ENCODE measurements at regions not wholly inside any gene's neighbourhood (a gene's known extent, or its start where the extent isn't known, plus 50 kb on each side); places are given as distances from the start of the nearest gene placed in this dataset.
A peak's percentile ranks its signal among the peaks of the same experiment; 100 is the strongest.

GRCh38 chr2:64196963-64197362, 52.7 kb upstream of the PELI1 start:
- Mint-ChIP-seq H3K36me3 (ENCODE audit: low read depth) (peaks cover 1% of the 10 kb centered on the region), H3K9me3 (no peaks in the 10 kb centered on the region), H3K27me3 (no peaks in the 10 kb centered on the region), H3K4me3 (no peak overlapping the region), H3K4me1 (ENCODE audit: low read depth) (peaks cover 35% of the 10 kb centered on the region), H3K27ac (no peak overlapping the region)

DNA sequence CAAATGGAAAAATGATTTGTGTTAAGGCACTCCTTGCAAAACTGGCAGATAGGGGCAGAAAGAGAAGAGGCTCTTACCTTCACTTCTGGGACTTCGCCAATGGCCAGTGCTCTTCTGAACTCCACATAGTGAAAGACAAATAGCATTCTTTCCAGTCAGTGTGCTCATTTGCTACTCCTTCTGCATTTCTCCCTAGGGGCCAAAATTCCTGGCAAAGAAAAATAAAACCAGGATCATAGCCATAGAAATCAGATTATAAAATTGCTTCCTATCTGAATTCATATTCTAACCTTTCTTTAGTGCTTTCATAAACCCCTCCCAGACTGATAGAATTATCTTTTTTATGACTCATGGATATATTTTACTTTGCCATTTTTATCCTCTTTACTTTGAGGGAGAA, 56.9 kb upstream of the PELI1 start:
- Mint-ChIP-seq H3K4me1 (ENCODE audit: low read depth) (peaks cover 64% of the 10 kb centered on the region), H3K4me3 (no peak overlapping the region), H3K27me3 (no peaks in the 10 kb centered on the region)

GRCh38 chr2:64202206-64202845, 58.1 kb upstream of the PELI1 start:
- Mint-ChIP-seq H3K9me3 (no peaks in the 10 kb centered on the region), H3K36me3 (ENCODE audit: low read depth) (peaks cover 4% of the 10 kb centered on the region), H3K4me3 (no peak overlapping the region), H3K4me1 (ENCODE audit: low read depth) (peaks cover 76% of the 10 kb centered on the region), H3K27ac (peak overlapping the region; percentile 76), H3K27me3 (no peaks in the 10 kb centered on the region)

More for the DNA sequence above, 56.9 kb upstream of the PELI1 start:
- no peak overlapping the region for H3K27ac Mint-ChIP-seq
- no peaks in the 10 kb centered on the region for H3K9me3 Mint-ChIP-seq
- H3K36me3 Mint-ChIP-seq (ENCODE audit: low read depth): peaks cover 4% of the 10 kb centered on the region

DNA sequence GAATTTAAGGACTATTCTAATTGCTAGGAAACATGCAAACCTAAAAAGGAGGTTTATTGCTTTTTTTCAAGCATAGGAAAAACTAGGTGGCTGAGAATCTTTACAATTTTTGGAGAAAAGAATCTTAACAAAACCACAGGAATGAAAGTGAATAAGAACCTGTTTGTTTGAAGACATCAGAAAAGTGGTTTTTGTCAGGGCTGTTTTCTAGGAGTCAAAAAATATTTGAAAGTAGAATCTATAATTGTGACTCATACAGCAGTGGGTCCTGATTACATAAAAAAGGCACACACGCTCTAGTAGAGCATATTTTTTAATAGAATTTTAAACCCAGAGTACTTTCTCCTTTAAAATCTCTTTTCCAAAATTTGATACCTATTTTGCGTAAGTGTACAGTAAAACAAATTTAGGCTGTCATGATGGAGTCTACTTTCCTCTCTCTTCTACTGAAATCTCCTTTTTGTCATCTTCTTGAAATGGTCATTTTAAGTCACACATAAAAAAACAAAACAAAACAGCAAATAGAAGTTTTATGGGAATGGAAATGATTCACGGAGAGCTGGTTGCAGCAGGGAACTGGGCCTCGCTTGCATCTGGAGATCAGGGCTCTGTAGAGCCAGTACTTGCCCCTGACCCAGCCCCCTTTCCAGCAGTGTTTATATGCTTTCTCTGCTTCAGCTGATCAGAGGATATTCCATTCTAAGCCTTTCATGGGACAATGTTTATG, 59.1 kb upstream of the PELI1 start:
- peaks cover 84% of the 10 kb centered on the region for H3K4me1 Mint-ChIP-seq (ENCODE audit: low read depth)

DNA sequence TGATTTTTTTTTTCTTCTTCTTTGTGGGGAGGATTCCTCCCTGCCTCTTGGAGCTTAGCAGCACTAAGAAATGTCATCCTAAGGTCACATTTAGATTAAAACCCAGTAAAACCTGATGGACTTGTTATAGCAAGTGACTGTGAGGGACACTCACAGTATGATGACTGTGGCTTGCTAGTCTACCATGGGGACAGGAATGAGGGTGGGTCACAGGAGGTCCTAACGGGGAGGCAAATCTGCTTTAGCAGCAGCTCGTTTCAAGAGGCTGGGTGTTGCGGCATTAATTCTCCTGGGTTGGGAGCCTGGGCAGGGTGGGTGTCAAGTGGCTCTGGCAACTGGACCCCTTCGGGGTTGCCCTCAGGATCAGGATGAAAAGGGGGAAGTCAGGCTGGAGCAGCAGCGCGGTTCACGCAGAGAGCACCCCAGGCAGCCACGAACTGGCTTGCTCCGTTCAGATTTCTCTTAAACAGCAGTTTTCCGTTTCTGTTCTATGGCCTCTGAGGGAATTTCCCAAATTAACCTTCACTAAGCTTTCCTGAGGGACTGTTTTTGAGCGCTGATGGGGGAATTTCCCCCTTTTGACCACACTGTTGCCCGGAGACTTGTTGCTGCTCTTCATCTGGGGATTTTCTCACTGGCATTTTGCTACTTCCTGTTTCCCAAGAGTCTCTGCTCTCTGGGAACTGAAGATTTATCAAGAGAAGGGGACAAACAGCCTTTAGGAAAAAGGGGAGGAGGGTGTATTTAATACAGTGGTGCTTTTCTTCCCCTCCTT, 59.8 kb upstream of the PELI1 start:
- Mint-ChIP-seq H3K36me3 (ENCODE audit: low read depth) (peaks cover 4% of the 10 kb centered on the region), H3K4me1 (ENCODE audit: low read depth) (peaks cover 92% of the 10 kb centered on the region), H3K9me3 (no peaks in the 10 kb centered on the region), H3K27ac (peak overlapping the region; percentile 81), H3K4me3 (peak overlapping the region; percentile 68), H3K27me3 (no peaks in the 10 kb centered on the region)

More for the DNA sequence above, 59.1 kb upstream of the PELI1 start:
- peak overlapping the region; percentile 68 for H3K4me3 Mint-ChIP-seq
- H3K36me3 Mint-ChIP-seq (ENCODE audit: low read depth): peaks cover 4% of the 10 kb centered on the region
- no peaks in the 10 kb centered on the region for H3K9me3 Mint-ChIP-seq
- no peaks in the 10 kb centered on the region for H3K27me3 Mint-ChIP-seq
- peak overlapping the region; percentile 81 for H3K27ac Mint-ChIP-seq

GRCh38 chr2:64204703-64205102, 60.5 kb upstream of the PELI1 start:
- Mint-ChIP-seq H3K9me3 (no peaks in the 10 kb centered on the region), H3K27ac (peak overlapping the region; percentile 81), H3K27me3 (no peaks in the 10 kb centered on the region), H3K36me3 (ENCODE audit: low read depth) (peaks cover 4% of the 10 kb centered on the region), H3K4me1 (ENCODE audit: low read depth) (peaks cover 95% of the 10 kb centered on the region), H3K4me3 (no peak overlapping the region)

DNA sequence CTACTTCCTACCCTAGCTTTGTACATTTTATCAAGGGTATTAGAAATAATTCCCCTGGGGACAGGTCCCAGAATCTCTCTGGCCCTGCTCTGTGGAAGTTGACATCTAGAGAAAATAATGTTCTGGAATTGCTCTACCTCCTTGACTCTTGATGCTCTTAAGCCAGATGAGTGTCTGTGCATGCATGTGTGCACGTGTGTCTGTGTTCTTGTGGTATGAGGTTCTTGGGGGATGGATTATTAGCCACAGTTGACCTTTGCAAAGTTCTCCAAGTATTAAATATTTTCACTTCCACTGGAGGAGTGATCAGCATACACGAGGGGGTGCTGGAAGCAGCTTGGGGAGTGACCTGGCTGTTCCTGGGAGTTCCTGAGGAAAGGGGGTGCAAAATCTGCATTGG, 61.2 kb upstream of the PELI1 start:
- H3K27ac Mint-ChIP-seq: peak overlapping the region; percentile 72
- peaks cover 4% of the 10 kb centered on the region for H3K36me3 Mint-ChIP-seq (ENCODE audit: low read depth)
- peaks cover 92% of the 10 kb centered on the region for H3K4me1 Mint-ChIP-seq (ENCODE audit: low read depth)
- H3K9me3 Mint-ChIP-seq: no peaks in the 10 kb centered on the region
- no peak overlapping the region for H3K4me3 Mint-ChIP-seq
- no peaks in the 10 kb centered on the region for H3K27me3 Mint-ChIP-seq

GRCh38 chr2:64207573-64207972, 63.4 kb upstream of the PELI1 start:
- Mint-ChIP-seq H3K4me3 (no peak overlapping the region), H3K27ac (peak overlapping the region; percentile 32), H3K9me3 (no peaks in the 10 kb centered on the region), H3K4me1 (ENCODE audit: low read depth) (peaks cover 94% of the 10 kb centered on the region), H3K27me3 (no peaks in the 10 kb centered on the region), H3K36me3 (ENCODE audit: low read depth) (no peaks in the 10 kb centered on the region)

DNA sequence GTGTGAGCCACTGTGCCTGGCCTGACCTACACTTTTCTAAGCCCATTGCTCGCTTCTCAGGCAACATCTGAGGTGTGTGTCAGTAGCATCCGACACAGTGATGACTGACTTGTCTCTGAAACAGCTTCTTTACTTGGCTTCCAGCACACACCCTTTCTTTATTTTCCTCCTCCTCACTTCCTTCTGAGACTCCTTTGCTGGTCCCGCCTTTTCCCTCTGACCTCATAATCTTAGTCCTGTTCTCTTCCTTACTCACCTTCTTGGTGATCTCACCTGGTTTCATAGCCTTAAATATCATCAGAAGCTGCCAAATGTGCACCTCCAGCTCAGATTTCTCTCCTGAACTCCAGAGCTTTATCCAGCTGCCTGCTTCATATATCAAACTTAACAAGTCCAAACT, 66.6 kb upstream of the PELI1 start:
- Mint-ChIP-seq H3K9me3 (no peaks in the 10 kb centered on the region), H3K27ac (peak overlapping the region; percentile 69), H3K27me3 (no peaks in the 10 kb centered on the region), H3K4me1 (ENCODE audit: low read depth) (peaks cover 93% of the 10 kb centered on the region), H3K36me3 (ENCODE audit: low read depth) (no peaks in the 10 kb centered on the region), H3K4me3 (no peak overlapping the region)

DNA sequence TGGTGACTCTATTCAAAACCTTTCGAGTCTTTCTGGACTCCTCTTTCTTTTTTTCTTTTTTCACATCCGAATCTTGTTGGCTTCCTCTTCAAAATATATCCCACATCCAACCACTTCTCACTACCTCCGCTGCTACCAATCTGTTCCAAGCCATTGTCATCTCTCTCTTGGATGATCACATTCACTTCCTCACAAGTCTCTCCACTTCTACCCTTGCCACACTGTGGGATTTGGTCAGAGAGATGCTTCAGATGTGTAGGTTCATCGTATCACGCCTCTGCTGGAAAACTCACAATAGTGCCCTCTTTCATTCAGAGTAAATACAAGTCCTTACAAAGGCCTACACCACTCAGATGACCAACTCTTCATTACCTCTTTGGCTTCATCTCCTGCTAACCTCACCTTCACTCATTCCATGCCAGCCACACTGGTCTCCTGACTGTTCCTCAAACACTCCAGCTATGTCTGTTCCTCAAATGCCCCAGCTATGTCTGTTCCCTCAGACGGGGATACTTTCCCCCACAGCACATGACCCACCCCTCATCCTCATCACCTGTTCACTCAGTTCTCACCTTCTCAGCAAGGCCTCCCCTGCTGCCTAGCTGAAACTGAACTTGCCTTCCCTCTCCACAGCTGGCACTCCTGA, 67.2 kb upstream of the PELI1 start:
- Mint-ChIP-seq H3K27ac (peak overlapping the region; percentile 69), H3K4me3 (no peak overlapping the region), H3K4me1 (ENCODE audit: low read depth) (peaks cover 95% of the 10 kb centered on the region), H3K27me3 (no peaks in the 10 kb centered on the region), H3K9me3 (no peaks in the 10 kb centered on the region), H3K36me3 (ENCODE audit: low read depth) (no peaks in the 10 kb centered on the region)

- Mint-ChIP-seq H3K4me1 (ENCODE audit: low read depth) (peaks cover 87% of the 10 kb centered on the region), H3K27ac (peak overlapping the region; percentile 97), H3K27me3 (no peaks in the 10 kb centered on the region), H3K9me3 (no peaks in the 10 kb centered on the region), H3K4me3 (no peak overlapping the region), H3K36me3 (ENCODE audit: low read depth) (no peaks in the 10 kb centered on the region)
Measured at GRCh38 chr2:64212346-64212745, 68.1 kb upstream of the PELI1 start.

DNA sequence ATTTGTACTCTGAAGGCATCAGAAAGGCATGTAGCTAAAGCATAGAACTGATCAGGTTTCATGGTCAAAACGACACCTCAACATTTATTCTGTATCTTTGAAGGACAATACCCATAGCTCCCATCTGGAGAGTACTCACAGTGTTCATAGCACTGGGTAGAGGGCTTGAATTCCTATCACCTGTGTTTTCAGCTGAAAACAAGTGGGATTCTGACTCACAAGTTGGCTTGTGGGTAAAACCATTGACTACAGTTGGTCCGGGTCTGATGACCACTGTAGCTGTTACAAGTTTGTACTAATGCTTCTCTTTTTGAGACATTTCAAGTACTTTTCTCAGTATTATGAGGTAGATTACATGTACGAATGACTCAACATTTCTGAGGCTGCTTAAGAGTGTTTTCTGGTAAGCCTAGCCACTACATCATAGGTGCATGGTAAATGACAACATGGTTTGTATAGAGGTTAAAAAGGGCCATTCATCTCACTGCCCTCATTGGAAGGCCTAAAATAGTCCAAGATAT, 68.6 kb upstream of the PELI1 start:
- peaks cover 88% of the 10 kb centered on the region for H3K4me1 Mint-ChIP-seq (ENCODE audit: low read depth)
- H3K4me3 Mint-ChIP-seq: peak overlapping the region; percentile 57
- no peaks in the 10 kb centered on the region for H3K27me3 Mint-ChIP-seq
- H3K27ac Mint-ChIP-seq: peak overlapping the region; percentile 97
- no peaks in the 10 kb centered on the region for H3K36me3 Mint-ChIP-seq (ENCODE audit: low read depth)
- H3K9me3 Mint-ChIP-seq: no peaks in the 10 kb centered on the region

DNA sequence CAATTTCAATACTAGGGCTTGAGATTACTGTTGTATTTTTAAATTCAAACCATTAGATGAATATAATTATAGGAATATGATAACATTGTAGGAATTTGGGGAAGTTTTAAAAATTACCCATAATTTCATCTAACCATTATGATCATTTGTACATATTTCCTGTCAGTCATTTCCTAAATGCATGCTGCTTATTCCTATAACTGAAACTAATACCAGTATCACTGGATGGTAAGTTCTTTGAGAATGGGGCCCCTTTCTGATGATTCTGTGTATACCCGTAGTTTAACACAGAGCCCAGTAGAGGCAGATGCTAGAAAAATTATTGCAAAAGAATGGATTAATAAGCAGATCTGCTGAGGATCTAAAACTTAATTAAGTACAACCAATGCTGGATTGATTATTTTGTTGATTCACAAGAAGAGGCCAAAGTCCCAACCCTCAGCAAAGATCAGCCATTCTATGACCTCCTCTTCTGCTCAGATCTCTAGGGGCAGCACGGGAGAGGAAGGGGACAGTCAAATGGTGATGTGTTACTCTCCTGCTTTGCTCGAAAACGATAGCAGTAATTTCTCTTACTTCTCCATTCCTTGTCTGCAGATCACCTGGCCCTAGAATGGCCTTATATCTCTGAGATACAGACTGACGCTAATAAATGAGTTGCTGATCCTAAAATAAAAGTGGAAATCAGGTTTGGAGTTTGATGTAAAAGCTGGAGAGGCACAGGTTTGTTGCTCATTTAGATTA, 69.5 kb upstream of the PELI1 start:
- Mint-ChIP-seq H3K4me3 (peak overlapping the region; percentile 75), H3K27me3 (no peaks in the 10 kb centered on the region), H3K36me3 (ENCODE audit: low read depth) (no peaks in the 10 kb centered on the region), H3K27ac (peak overlapping the region; percentile 97), H3K9me3 (no peaks in the 10 kb centered on the region), H3K4me1 (ENCODE audit: low read depth) (peaks cover 84% of the 10 kb centered on the region)
